Keratinocyte (primary cell): ENCODE measurements at regions not wholly inside any gene's neighbourhood (a gene's known extent, or its start where the extent isn't known, plus 50 kb on each side); places are given as distances from the start of the nearest gene placed in this dataset.

Experiments
- CTCF ChIP-seq, 3 experiments: IDR thresholded peaks in 1 of 3; conservative IDR thresholded peaks in 1 of 3; optimal IDR thresholded peaks in 1 of 3; 2 replicates in 2 of 3; 3 replicates in 1 of 3; pipeline versions ENCODE3 to v1.5.1; 2011; ENCODE audit warnings: low read length in 3 of 3, mild to moderate bottlenecking in 3 of 3, moderate library complexity in 2 of 3, control low read depth in 1 of 3, inconsistent platforms in 1 of 3; ENCODE audit not compliant: insufficient read depth in 2 of 3; ENCODE audit errors: extremely low read depth in 1 of 3
- EZH2 ChIP-seq: IDR thresholded peaks from one replicate; pipeline ENCODE4 v1.6.1; 2012; ENCODE audit warnings: inconsistent platforms, mild to moderate bottlenecking, low read length, moderate library complexity

GRCh38 chr1:214901718-214902117 lies 180.8 kb upstream of the KCNK2 start:
- TF ChIP-seq CTCF (optimal IDR thresholded peaks at IDR 0.05 in 1 of 3, IDR thresholded peaks at IDR 0.05 in 1 of 3, conservative IDR thresholded peaks at IDR 0.05 in 1 of 3; ENCODE audit: extremely low read depth in 1 of 3, insufficient read depth in 2 of 3, low read length in 3 of 3) (no peak), EZH2 (no peak)
